ENCODE measurements at regions not wholly inside any gene's neighbourhood (a gene's known extent, or its start where the extent isn't known, plus 50 kb on each side); places are given as distances from the start of the nearest gene placed in this dataset.

GRCh38 chrX:20863649-20864048, 510.6 kb upstream of the CNKSR2 start:
- no peak for DNase-seq (ENCODE audit: low read depth)

GRCh38 chrX:20861113-20861512, 513.1 kb upstream of the CNKSR2 start:
- no peak for DNase-seq (ENCODE audit: low read depth)

GRCh38 chrX:20857746-20858145, 516.5 kb upstream of the CNKSR2 start:
- DNase-seq (ENCODE audit: low read depth), result no peak

- DNase-seq (ENCODE audit: low read depth), result no peak
These were observed 535.7 kb upstream of the CNKSR2 start for GRCh38 chrX:20838477-20838876.

- DNase-seq (ENCODE audit: low read depth), result no peak
These were observed 544.3 kb upstream of the CNKSR2 start for GRCh38 chrX:20829665-20830491.

GRCh38 chrX:20825984-20826383, 548.2 kb upstream of the CNKSR2 start:
- no peak for DNase-seq (ENCODE audit: low read depth)

- no peak for DNase-seq (ENCODE audit: low read depth)
These were observed 537.3 kb upstream of the RPS6KA3 start for GRCh38 chrX:20803971-20804370.

- no peak for DNase-seq (ENCODE audit: low read depth)
These were observed 535.3 kb upstream of the RPS6KA3 start for GRCh38 chrX:20802036-20802435.

- DNase-seq (ENCODE audit: low read depth), result no peak
These were observed 529.7 kb upstream of the RPS6KA3 start for GRCh38 chrX:20796450-20796849.

GRCh38 chrX:20789103-20789502, 522.4 kb upstream of the RPS6KA3 start:
- DNase-seq (ENCODE audit: low read depth), result no peak

- DNase-seq (ENCODE audit: low read depth), result no peak
These were observed 500.6 kb upstream of the RPS6KA3 start for GRCh38 chrX:20767346-20767745.

- no peak for DNase-seq (ENCODE audit: low read depth)
These were observed 489.9 kb upstream of the RPS6KA3 start for GRCh38 chrX:20756585-20756984.

- DNase-seq (ENCODE audit: low read depth), result no peak
These were observed 486.4 kb upstream of the RPS6KA3 start for GRCh38 chrX:20753076-20753475.

- no peak for DNase-seq (ENCODE audit: low read depth)
These were observed 480.0 kb upstream of the RPS6KA3 start for GRCh38 chrX:20746690-20747089.

GRCh38 chrX:20743046-20743445, 476.3 kb upstream of the RPS6KA3 start:
- no peak for DNase-seq (ENCODE audit: low read depth)

GRCh38 chrX:20742106-20742505, 475.4 kb upstream of the RPS6KA3 start:
- DNase-seq (ENCODE audit: low read depth), result no peak

GRCh38 chrX:20740443-20740842, 473.7 kb upstream of the RPS6KA3 start:
- DNase-seq (ENCODE audit: low read depth), result no peak

GRCh38 chrX:20739038-20739745, 472.5 kb upstream of the RPS6KA3 start:
- DNase-seq (ENCODE audit: low read depth), result no peak

- no peak for DNase-seq (ENCODE audit: low read depth)
These were observed 462.7 kb upstream of the RPS6KA3 start for GRCh38 chrX:20729416-20729815.

GRCh38 chrX:20727447-20727846, 460.7 kb upstream of the RPS6KA3 start:
- no peak for DNase-seq (ENCODE audit: low read depth)

- no peak for DNase-seq (ENCODE audit: low read depth)
These were observed 454.4 kb upstream of the RPS6KA3 start for GRCh38 chrX:20720954-20721626.

GRCh38 chrX:20718592-20719380, 452.1 kb upstream of the RPS6KA3 start:
- DNase-seq (ENCODE audit: low read depth), result no peak
